LoVo (cell line): ENCODE measurements at regions not wholly inside any gene's neighbourhood (a gene's known extent, or its start where the extent isn't known, plus 50 kb on each side); places are given as distances from the start of the nearest gene placed in this dataset.

ENCODE experiments used
- DNase-seq: peaks from one replicate; pipeline ENCODE4 v3.0.0-alpha.2; 2016; ENCODE audit warnings: low spot score

DNA sequence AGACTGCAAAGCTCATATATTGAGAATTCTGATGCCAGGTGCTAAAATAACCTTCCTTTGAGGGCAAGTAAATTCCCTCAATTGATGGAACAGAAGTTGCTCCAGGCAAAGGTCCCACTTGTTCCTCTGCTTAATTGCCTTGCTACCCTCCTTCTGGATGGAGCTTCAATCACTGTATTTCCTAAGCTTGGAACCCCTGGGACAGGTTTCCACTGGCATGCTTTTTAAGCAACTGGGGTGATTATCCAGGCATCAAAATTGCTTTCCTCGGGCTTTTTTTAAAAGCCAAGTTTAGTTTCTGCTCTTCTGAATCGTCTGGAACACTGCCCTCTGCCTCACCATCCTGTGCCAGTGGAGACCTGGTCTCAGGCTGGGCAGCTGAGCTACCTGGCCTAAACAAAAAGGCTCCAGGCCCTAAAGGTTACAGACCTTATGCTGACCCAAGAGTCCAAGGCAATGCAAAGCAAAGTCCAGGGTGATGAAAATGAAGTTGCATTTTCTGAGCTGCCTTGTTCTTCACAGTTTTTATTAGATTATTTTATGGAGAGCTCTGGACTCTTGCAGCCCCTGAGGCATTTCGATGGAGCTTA, 167.9 kb upstream of the CD180 start:
- DNase-seq = no peak

DNA sequence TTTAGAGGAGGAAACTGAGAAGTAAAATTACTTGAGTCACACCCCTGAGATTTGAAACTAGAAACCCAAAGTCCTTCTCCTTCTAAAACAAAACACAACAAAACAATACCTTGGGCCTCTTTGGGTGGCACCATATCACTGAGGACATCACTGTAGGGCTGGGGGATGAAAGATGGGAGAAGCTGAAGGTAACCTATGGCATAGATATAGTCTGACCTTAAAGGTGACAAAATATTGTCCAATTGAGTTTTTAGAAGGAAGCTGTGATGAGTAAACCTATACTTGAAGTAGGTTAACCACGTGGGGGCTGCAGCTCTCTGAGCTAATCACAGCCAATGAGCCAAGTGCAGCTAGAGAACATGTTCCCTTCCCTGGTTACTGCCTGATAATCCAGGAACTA, 167.4 kb upstream of the CD180 start:
- DNase-seq = no peak

DNA sequence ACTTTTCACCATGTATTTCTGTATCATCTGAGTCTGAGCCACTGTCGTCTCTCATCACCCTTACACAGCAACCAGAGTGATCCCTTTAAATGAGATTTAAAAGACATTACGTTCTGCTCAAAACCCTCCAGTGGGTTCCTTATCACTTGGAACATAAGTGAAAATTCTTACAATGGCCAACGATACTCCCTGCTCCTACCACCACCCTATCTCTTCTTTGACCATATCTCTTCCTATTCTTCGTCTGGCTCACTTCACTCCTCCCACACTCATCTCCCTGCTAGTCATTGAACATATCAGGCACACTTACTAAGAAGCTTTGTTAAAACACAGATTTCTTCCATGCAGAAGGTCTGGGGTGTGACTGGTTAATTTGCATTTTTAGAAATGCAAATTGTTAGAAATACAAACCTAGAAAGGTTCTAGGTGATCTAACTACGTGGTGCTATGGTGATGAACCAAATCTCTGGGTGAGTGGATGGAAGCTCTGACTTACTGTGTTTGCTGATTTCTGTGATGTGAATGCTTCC, 166.6 kb upstream of the CD180 start:
- no peak for DNase-seq

DNA sequence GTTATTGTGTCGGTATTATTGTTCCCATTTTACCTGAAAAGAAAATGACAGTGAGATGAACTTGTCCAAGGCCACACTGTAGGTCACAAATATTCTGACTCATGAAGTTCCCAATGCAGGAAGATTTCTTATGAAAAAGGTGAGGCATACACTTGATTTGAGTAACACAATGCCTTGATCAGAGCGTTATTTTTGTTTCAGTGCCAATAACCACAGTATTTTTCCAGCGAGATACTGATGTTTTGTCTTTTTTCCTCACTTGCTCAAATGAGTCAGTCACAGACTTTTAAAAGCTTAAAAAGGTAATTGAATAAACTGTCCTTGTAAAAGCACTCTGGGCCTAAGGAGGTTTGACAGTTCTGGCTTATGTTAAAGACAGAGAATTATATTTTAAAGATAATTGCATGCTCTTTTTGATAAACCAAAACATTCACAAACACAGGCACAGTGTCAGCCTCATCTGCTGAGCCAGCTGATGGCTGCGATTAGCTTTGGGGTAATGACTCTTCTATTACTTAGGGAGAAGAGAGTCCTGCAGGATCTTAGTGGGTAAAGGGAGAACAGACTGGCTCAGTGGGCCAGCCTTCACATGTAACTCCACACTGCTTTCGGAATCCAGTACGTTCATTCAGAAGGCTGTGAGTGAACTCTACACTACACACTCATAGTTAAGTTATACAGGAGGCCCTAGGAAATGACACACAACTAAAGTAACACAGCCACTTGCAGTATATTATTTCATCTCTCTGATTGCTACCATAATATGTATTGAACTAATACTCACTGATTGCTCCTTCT, 165.5 kb upstream of the CD180 start:
- no peak for DNase-seq

DNA sequence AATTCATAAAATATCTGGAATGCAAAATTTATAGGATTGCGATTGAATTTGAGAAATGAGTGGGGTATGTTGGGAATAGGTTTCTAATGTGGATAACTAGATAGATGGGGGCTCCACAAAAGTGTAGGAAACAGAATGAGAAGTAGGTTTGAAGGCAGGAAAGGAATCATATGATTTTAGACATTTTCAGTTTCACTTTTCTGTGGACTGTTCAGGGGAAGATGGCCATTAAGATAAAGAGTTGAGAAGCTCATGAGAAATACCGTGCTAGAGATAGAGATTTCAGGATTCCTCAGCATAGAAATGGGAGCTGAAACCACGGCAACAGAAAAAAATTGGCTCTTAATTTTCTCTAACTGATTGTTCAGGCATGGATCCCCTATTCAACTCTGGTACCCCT, 163.4 kb upstream of the CD180 start:
- DNase-seq = no peak

- no peak for DNase-seq
These were observed 161.6 kb upstream of the CD180 start for GRCh38 chr5:67358186-67358585.

DNA sequence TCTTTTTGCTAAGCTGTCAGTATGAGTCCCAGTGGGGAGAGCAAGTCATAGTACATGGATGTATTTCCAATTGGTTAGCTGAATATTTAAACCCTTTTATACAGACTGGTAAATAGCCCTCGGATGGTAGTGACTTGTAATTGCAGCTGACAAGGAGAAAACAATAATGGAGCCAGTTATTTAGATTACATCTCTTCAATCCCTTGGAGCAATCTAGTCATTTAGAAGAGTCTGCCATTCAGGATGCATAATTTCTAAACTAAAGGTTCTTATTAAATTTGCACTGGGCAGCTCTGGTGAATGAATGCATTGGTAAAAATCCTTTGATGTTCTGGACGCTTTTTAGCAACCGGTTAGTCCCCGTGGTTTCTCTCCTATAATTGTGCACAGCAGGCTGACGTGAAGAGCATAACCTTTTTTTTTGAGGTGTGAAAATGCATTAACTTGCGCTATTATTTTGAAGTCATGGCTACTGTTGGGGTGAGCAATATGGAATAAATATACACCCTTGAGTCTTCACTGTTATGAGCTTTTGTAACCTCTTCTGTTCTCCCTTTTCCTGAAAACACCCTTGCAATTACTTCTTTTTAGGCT, 158.6 kb upstream of the CD180 start:
- no peak for DNase-seq

- DNase-seq = no peak
These were observed 157.2 kb upstream of the CD180 start for GRCh38 chr5:67353500-67354450.

DNA sequence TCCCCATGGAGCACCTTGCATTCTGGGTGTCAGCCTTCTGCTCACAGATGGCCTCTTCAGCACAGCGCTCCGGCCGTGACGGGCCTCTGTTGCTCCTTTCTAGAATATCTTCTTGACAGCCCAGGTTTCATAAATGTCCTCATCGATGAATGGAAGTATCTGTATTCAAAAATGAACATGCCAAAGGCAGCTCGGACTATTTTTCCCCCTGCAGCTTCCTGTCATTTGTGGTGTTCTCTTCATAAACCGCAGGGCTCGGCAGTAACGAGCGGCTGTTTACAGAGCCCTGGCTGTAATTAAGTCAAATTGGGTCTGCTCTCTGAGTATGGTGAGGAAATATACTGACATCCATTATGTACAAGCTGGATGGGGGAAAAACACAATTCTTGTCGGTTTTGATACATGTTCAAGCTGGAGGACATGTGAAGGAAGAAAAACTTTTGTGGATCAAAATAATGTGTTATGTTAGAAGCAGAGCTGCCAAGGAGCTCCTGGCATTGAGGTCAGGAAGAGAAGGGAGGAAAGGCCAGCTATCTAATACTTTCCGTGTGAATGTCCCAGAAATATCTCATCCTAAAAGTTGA, 154.1 kb upstream of the CD180 start:
- DNase-seq = no peak

- DNase-seq = no peak
These were observed 153.6 kb upstream of the CD180 start for GRCh38 chr5:67350185-67350584.

DNA sequence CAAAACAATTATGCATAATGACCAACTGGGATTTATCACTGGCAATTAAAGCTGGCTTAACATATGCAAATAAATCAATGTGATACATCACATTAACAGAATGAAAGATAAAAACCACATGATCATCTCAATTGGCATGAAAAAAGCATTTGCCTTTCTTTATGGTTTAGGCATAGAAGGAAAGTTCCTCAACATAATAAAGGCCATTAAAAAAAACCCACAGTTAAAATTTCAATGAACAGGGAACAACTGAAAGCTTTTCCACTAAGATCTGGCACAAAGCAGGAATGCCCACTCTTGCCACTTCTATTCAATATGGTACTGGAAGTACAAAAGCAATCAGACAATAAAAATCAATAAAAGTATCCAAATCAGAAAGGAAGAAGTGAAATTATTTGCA, 151.2 kb upstream of the CD180 start:
- DNase-seq = no peak

- no peak for DNase-seq
These were observed 150.0 kb upstream of the CD180 start for GRCh38 chr5:67346611-67347010.

GRCh38 chr5:67344870-67345269, 148.3 kb upstream of the CD180 start:
- DNase-seq = no peak

GRCh38 chr5:67343835-67344234, 147.2 kb upstream of the CD180 start:
- no peak for DNase-seq

GRCh38 chr5:67341478-67341877, 144.9 kb upstream of the CD180 start:
- DNase-seq = no peak

GRCh38 chr5:67339219-67339767, 142.7 kb upstream of the CD180 start:
- no peak for DNase-seq

DNA sequence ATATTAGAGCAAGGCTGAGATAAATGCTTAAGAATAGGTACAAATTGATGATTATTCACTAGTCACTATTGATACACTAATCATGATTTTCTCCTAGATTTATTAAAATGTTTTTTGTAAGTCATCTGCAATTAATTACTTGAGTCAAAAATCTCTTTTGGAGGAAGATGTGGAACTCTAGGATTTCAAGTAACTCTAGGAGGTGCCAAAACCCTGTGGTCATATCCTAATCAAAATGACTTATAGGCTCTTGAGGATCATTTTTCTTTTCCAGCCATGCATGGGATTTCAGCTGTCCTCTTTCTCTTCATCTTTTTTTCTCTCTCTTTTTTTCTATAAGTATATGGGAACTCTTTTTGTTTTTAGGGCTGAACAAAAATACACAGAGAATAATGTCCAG, 141.8 kb upstream of the CD180 start:
- no peak for DNase-seq

DNA sequence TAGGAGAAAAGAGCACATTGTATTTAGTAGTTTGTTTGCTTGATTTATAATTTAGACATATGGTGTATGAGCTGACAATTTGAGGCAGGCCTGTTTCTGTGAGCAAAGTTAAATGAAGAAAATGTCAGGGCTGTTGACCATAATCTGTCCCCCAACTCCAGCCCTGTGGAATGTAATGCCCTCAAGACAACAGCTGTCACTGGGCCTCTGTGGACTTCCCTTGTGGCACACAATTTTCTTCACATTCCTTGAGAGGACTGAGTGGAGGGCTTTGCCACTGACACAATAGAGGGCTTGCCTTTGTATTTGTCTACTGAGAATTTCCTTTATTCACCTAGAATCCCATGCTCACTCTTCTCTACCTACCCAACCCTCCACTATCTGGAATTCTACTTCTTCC, 141.2 kb upstream of the CD180 start:
- DNase-seq = no peak

- DNase-seq = no peak
These were observed 138.8 kb upstream of the CD180 start for GRCh38 chr5:67335426-67335825.

GRCh38 chr5:67334373-67334772, 137.8 kb upstream of the CD180 start:
- DNase-seq = no peak

DNA sequence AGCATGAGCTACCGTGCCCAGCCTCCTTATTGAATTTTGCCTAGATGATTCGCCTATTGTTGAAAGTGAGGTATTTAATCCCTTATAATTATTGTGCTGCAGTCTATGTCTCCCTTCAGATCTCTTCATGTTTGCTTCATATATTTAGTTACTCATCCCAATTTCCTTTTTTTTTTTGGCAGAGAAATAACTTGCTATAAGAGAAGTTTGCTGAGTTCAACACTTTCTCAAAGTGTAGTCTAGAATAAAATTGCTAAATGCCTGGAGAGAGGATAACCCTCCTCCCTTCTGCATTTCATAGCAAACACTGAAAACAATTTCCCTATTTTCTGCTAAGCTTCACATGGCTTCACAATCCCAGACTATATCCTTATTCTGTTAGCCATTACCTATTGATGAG, 136.6 kb upstream of the CD180 start:
- no peak for DNase-seq
